ENCODE measurements at regions not wholly inside any gene's neighbourhood (a gene's known extent, or its start where the extent isn't known, plus 50 kb on each side); places are given as distances from the start of the nearest gene placed in this dataset.

GRCh38 chr6:113655761-113656160 is 201.4 kb upstream of the MARCKS start:
- TF ChIP-seq POLR2A (IDR thresholded peaks at IDR 0.05; ENCODE audit: low read length), result no peak
- TF ChIP-seq GATA1 (IDR thresholded peaks at IDR 0.05; ENCODE audit: low read depth, low read length), result no peak
